Thoracic aorta (tissue), 2 donors: ENCODE measurements at regions not wholly inside any gene's neighbourhood (a gene's known extent, or its start where the extent isn't known, plus 50 kb on each side); places are given as distances from the start of the nearest gene placed in this dataset.

Experiments used
- ATAC-seq: fragments of 150-250 bp; one replicate; pipeline ENCODE4 v1.8.0; 2017; ENCODE audit warnings: low read depth; ENCODE audit not compliant: insufficient number of reproducible peaks, low FRiP score
- DNase-seq: peaks from one replicate; pipeline ENCODE4 v3.0.0-alpha.2; 2020; ENCODE audit warnings: low spot score
- H3K27ac ChIP-seq, 2 donors: fragments of 200-600 bp; sonication (generic); 1 replicate in 1 of 2; 2 replicates in 1 of 2; pipeline ENCODE4 v1.5.1; 2016; ENCODE audit warnings: mild to moderate bottlenecking in 2 of 2, moderate library complexity in 2 of 2
- H3K27me3 ChIP-seq: fragments of 200-600 bp; sonication (generic); replicated peaks from 2 replicates; pipeline ENCODE4 v1.6.0; 2016; ENCODE audit warnings: mild to moderate bottlenecking; ENCODE audit not compliant: insufficient read depth
- H3K36me3 ChIP-seq: fragments of 200-600 bp; sonication (generic); one replicate; pipeline ENCODE4 v1.5.1; 2016
- H3K4me1 ChIP-seq, 2 donors: fragments of 200-600 bp; sonication (generic); 1 replicate in 1 of 2; 2 replicates in 1 of 2; pipeline versions ENCODE4 v1.5.1 to v1.6.0; 2016; ENCODE audit warnings: low read depth in 2 of 2, mild to moderate bottlenecking in 1 of 2; ENCODE audit not compliant: control insufficient read depth in 1 of 2
- H3K4me3 ChIP-seq: fragments of 200-600 bp; sonication (generic); 2 replicates; pipeline ENCODE4 v1.5.1; 2016; ENCODE audit warnings: mild to moderate bottlenecking
- H3K9me3 ChIP-seq: fragments of 200-600 bp; sonication (generic); 2 replicates; pipeline ENCODE4 v1.5.1; 2016
- TF ChIP-seq, protein P1 (sequence below): fragments of 200-600 bp; sonication (generic); IDR thresholded peaks from one replicate; pipeline ENCODE4 v1.5.1; 2019; ENCODE audit warnings: antibody characterized with exemption

GRCh38 chr21:16979574-16979973, 533.3 kb upstream of the CXADR start:
- H3K4me3 ChIP-seq, result no peak overlapping the region
- H3K36me3 ChIP-seq, result no peaks in the 10 kb centered on the region
- H3K9me3 ChIP-seq, result no peaks in the 10 kb centered on the region
- no peaks in the 10 kb centered on the region for H3K4me1 ChIP-seq
- H3K27me3 ChIP-seq, result no peaks in the 10 kb centered on the region
- ATAC-seq, result no peak
- no peak for DNase-seq
- no peak overlapping the region for H3K27ac ChIP-seq
- TF ChIP-seq, protein P1, sequence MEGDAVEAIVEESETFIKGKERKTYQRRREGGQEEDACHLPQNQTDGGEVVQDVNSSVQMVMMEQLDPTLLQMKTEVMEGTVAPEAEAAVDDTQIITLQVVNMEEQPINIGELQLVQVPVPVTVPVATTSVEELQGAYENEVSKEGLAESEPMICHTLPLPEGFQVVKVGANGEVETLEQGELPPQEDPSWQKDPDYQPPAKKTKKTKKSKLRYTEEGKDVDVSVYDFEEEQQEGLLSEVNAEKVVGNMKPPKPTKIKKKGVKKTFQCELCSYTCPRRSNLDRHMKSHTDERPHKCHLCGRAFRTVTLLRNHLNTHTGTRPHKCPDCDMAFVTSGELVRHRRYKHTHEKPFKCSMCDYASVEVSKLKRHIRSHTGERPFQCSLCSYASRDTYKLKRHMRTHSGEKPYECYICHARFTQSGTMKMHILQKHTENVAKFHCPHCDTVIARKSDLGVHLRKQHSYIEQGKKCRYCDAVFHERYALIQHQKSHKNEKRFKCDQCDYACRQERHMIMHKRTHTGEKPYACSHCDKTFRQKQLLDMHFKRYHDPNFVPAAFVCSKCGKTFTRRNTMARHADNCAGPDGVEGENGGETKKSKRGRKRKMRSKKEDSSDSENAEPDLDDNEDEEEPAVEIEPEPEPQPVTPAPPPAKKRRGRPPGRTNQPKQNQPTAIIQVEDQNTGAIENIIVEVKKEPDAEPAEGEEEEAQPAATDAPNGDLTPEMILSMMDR, result no peak

- ATAC-seq (no peak), DNase-seq (no peak)
- Histone ChIP-seq H3K27ac (no peak overlapping the region), H3K27me3 (no peaks in the 10 kb centered on the region), H3K4me3 (no peak overlapping the region), H3K36me3 (no peaks in the 10 kb centered on the region), H3K4me1 (no peaks in the 10 kb centered on the region), H3K9me3 (no peaks in the 10 kb centered on the region)
- TF ChIP-seq, protein P1, result no peak
These were observed 529.4 kb upstream of the CXADR start for GRCh38 chr21:16983420-16983819.

- Histone ChIP-seq H3K27ac (no peak overlapping the region), H3K9me3 (no peaks in the 10 kb centered on the region), H3K27me3 (no peaks in the 10 kb centered on the region), H3K4me3 (no peak overlapping the region), H3K36me3 (no peaks in the 10 kb centered on the region), H3K4me1 (no peaks in the 10 kb centered on the region)
- DNase-seq, result no peak
- TF ChIP-seq, protein P1, result no peak
- no peak for ATAC-seq
These were observed 520.4 kb upstream of the CXADR start for GRCh38 chr21:16992448-16992847.

DNA sequence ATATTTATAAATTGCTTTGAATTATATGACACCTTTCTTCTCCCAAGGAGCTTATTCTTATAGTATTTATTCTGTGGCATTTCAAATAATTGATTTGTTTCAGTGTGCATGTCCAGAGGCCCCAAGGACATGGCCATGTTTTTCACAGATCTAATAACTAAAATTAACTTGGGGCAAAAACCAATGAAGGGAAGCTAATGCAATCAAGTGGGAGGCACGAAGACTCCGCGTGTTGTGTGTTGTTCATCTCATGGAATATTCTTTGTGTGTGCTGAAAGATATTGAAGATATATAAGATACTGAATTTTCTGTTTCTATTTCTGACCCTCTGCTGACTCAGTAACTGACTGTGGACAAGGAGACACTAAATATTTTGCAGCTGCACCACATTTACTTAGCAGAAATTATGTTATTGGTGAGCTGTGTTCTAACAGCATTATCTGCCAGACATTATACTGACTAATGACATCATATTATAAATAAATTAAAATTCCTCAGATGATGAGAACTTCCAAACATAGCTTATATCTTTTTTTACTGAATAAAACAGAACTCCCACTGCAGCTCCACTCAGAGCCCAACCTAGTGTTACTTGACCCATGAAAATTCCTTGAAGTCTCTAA, 519.3 kb upstream of the CXADR start:
- Histone ChIP-seq H3K4me1 (no peaks in the 10 kb centered on the region), H3K9me3 (no peaks in the 10 kb centered on the region), H3K36me3 (no peaks in the 10 kb centered on the region), H3K27me3 (no peaks in the 10 kb centered on the region), H3K27ac (no peak overlapping the region), H3K4me3 (no peak overlapping the region)
- TF ChIP-seq, protein P1, result no peak
- DNase-seq (no peak), ATAC-seq (no peak)

GRCh38 chr21:17002594-17003257, 510.1 kb upstream of the CXADR start:
- TF ChIP-seq, protein P1, result no peak
- DNase-seq (no peak), ATAC-seq (no peak)
- peaks cover 0 to 8% of the 10 kb centered on the region in 2 donors for H3K4me1 ChIP-seq
- H3K36me3 ChIP-seq, result no peaks in the 10 kb centered on the region
- H3K27ac ChIP-seq, result no peak overlapping the region
- no peak overlapping the region for H3K4me3 ChIP-seq
- H3K27me3 ChIP-seq, result no peaks in the 10 kb centered on the region
- H3K9me3 ChIP-seq, result no peaks in the 10 kb centered on the region
